ENCODE measurements at regions not wholly inside any gene's neighbourhood (a gene's known extent, or its start where the extent isn't known, plus 50 kb on each side); places are given as distances from the start of the nearest gene placed in this dataset.

- in situ Hi-C loops (cut with HindIII; ENCODE audit: low pct_unique_long_range_greater_than_20kb, low sequenced_read_pairs): no loop called here
- DNase-seq (ENCODE audit: low read depth, low spot score): no peak
Observed at GRCh38 chr16:54697677-54698076, 233.0 kb upstream of the IRX5 start.

DNA sequence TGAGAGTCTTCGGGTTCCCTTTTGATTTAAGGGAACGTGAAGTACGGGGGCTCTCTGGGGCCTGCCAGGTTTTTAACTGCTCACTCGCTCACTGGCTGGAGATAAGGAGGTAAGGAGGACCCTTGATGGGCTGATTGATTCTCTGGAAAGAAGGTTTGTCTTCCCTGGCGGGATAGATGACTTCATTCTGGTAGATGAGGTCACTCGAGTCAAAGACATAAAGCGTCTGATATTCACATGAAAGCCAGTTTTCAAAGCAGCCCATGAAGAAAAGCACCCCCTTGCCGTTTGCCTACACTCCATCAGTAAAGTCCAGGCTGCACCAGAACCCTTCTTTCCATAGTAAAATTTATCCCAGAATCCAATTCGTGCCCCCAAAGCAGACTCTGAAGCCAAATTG lies 233.7 kb upstream of the IRX5 start:
- DNase-seq (ENCODE audit: low read depth, low spot score): no peak
- in situ Hi-C loops (cut with HindIII; ENCODE audit: low pct_unique_long_range_greater_than_20kb, low sequenced_read_pairs): no loop called here

DNA sequence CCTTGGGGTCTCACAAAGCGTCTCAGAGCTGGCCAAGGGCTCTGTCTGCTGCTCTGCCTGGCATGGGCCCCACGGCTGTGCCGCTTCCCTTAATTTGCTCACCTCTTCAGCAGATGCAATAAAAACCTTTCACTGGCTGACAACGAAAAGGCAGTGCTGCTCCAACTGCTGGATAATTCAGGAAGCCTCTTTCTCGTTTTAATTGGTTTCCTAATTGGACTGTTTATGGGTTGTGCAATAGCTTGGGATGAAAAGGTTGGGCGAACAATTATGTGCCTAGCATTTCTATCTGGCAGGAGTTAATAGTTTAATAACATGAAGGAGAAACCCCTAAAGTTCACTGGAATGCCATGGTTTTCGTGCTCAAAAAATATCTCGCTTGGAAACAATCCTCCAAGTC lies 234.1 kb upstream of the IRX5 start:
- in situ Hi-C loops (cut with HindIII; ENCODE audit: low pct_unique_long_range_greater_than_20kb, low sequenced_read_pairs): no loop called here
- no peak for DNase-seq (ENCODE audit: low read depth, low spot score)

DNA sequence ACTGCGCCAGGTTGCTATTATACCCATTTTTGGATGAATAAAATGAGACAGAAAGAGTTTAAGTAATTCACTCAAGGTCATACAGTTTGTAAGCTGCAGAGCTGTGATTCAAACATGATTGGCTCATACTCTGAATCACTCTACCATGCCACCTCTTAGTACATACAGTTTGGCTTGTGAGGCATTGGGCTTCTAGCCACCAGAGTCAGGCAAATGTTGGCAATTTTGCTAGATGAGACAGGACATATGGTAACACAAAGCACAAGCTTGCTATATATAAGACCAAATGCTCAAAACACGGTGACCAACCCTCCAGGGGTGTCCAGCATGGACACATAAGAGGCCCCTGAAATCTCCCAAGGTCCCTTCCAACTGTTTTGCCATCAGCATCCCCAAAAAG lies 236.0 kb upstream of the IRX5 start:
- in situ Hi-C loops (cut with HindIII; ENCODE audit: low pct_unique_long_range_greater_than_20kb, low sequenced_read_pairs): no loop called here
- no peak for DNase-seq (ENCODE audit: low read depth, low spot score)

- in situ Hi-C loops (cut with HindIII; ENCODE audit: low pct_unique_long_range_greater_than_20kb, low sequenced_read_pairs): no loop called here
- no peak for DNase-seq (ENCODE audit: low read depth, low spot score)
Observed at GRCh38 chr16:54693864-54694263, 236.8 kb upstream of the IRX5 start.

DNA sequence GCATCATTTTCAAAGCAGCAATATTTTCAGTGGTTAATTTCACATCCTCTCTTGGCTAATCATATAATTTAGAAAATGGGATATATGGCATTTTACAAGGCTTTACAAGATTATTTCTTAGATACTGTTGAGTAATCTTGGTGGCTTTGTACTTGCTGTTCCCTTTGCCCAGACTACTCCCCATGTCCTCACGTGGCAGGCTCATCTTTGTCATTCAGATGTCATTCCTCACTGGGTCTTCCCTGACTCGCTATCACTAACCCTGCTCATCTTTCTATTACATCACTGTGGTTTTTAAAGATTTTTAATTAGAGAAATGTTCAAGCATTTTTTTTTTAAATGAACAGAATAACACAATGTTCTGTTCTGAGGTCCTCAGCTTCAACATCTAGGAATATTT lies 240.0 kb upstream of the IRX5 start:
- in situ Hi-C loops (cut with HindIII; ENCODE audit: low pct_unique_long_range_greater_than_20kb, low sequenced_read_pairs): no loop called here
- no peak for DNase-seq (ENCODE audit: low read depth, low spot score)

DNA sequence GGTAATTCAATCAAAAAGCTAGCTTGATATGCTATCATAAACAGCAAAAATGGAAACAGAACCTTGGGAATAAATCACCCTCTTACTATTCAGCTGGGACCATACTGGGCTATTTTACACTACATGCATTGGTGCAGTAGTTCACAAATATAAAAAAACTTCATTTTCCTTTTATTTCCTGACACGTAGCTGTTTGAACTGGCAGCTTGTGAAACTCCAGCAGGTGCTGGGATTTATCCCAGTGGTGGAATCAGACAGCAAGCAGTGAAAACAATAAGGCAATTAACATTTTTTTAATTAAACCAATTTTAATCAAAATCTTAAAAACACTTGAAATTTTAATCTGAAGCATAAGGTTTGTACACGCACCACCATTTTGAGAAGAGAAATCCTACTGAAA lies 240.4 kb upstream of the IRX5 start:
- in situ Hi-C loops (cut with HindIII; ENCODE audit: low pct_unique_long_range_greater_than_20kb, low sequenced_read_pairs): no loop called here

GRCh38 chr16:54689072-54689865 lies 241.4 kb upstream of the IRX5 start:
- DNase-seq (ENCODE audit: low read depth, low spot score): no peak
- in situ Hi-C loops (cut with HindIII; ENCODE audit: low pct_unique_long_range_greater_than_20kb, low sequenced_read_pairs): no loop called here

More for the DNA sequence above, 240.4 kb upstream of the IRX5 start:
- no peak for DNase-seq (ENCODE audit: low read depth, low spot score)

- in situ Hi-C loops (cut with HindIII; ENCODE audit: low pct_unique_long_range_greater_than_20kb, low sequenced_read_pairs): no loop called here
- no peak for DNase-seq (ENCODE audit: low read depth, low spot score)
Observed at GRCh38 chr16:54688339-54688738, 242.3 kb upstream of the IRX5 start.

- no peak for DNase-seq (ENCODE audit: low read depth, low spot score)
- in situ Hi-C loops (cut with HindIII; ENCODE audit: low pct_unique_long_range_greater_than_20kb, low sequenced_read_pairs): no loop called here
Observed at GRCh38 chr16:54687043-54687899, 243.4 kb upstream of the IRX5 start.

- in situ Hi-C loops (cut with HindIII; ENCODE audit: low pct_unique_long_range_greater_than_20kb, low sequenced_read_pairs): no loop called here
- no peak for DNase-seq (ENCODE audit: low read depth, low spot score)
Observed at GRCh38 chr16:54685682-54686081, 245.0 kb upstream of the IRX5 start.

DNA sequence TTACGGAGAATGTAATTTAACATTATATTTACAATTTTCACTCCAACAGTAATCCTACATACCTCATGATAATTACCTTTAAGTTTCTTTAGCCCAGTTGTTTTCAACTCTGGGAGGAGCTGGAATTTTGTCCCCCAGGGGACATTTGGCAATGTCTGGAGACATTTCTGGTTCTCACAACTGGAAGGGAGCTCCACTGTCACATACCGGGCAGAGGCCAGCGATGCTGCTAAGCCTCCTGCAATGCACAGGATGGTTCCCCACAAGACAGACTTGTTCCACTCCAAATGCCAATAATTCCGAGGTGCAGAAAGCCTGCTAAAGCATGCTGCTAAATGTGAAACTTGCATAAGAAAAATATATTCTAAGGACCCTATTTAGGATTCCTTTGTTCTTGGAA lies 251.1 kb upstream of the IRX5 start:
- in situ Hi-C loops (cut with HindIII; ENCODE audit: low pct_unique_long_range_greater_than_20kb, low sequenced_read_pairs): no loop called here
- DNase-seq (ENCODE audit: low read depth, low spot score): no peak

DNA sequence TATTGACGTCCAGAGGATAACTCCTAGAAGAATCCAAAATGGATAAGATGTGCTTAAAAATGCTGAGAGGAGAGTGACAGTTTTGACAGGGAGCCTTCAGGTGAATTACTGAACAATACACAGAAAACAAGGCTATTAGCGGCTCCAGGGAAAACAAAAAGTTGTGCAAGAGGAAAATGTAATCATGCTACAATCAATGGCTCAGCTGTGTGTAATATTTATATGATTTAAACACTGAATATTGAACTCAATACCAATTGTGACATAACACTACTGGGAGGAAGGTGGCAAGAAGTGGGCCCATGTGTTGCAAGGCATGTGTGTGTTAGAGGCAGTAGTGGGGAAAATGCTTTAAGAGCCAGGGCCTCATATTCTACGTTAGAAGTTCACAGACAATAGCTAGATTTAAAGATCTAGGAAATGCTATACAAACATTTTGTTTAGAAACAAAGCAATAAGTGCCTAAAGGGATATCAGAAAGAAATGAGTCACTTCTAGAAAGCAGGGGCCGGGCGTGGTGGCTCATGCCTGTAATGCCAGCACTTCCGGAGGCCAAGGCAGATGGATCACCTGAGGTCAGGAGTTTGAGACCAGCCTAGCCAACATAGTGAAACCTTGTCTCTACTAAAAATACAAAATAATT lies 253.2 kb upstream of the IRX5 start:
- DNase-seq (ENCODE audit: low read depth, low spot score): no peak
- in situ Hi-C loops (cut with HindIII; ENCODE audit: low pct_unique_long_range_greater_than_20kb, low sequenced_read_pairs): no loop called here

DNA sequence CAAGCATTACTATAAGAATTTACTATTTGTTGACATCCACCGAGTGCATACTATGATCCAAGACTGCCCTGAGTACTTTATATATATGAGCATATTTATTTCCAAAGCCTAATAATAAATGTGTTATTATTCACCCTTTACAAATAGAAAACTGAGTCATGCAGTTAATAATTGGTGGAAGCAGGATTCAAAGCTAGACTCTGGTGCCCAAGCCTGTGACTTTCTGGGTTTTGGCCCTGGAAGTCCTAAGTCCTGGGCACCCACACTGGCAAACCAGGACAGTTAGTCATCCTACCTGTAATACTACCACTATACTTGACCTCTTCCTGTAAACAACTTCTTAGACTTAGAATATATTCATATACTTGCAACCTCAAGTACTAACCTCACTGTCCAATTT lies 257.4 kb upstream of the IRX5 start:
- no peak for DNase-seq (ENCODE audit: low read depth, low spot score)
- in situ Hi-C loops (cut with HindIII; ENCODE audit: low pct_unique_long_range_greater_than_20kb, low sequenced_read_pairs): no loop called here

DNA sequence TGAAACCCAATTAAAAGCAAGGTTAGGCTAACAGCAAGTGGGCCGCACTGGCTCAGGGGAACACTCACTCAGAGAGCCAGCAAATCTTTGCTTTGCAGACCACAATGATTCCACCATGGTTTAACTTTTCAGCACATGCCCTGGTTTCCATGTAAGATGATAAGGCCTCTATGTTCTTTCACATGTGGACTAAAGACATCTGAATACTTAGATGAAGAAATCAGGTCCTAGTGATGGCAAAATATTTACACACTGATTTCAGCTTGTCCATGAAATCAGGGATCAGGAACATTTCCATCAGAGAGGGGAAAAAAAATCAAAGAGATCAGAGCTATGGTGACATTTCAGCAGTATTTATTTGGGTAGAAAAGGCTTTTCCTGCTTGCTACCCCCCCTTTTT lies 258.2 kb upstream of the IRX5 start:
- in situ Hi-C loops (cut with HindIII; ENCODE audit: low pct_unique_long_range_greater_than_20kb, low sequenced_read_pairs): no loop called here
- DNase-seq (ENCODE audit: low read depth, low spot score): no peak

DNA sequence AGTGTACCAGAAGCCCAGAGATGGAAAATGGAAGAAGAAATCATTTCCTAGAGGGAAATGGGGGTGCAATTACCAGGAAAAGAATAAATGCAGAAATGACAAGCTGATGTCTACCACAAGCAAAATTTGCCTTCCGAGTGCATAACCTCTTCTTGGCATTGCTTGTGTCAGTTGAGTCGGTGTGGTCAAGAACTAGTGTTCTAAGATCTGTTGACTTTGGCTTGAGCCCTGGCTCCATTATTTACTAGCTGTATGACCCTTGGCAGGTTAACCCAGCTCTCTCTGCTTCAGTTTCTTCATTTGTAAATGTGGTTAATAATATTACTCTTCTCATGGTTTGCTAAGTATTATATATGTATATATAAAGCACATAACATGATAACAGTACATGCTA lies 273.0 kb upstream of the IRX5 start:
- DNase-seq (ENCODE audit: low read depth, low spot score): no peak

DNA sequence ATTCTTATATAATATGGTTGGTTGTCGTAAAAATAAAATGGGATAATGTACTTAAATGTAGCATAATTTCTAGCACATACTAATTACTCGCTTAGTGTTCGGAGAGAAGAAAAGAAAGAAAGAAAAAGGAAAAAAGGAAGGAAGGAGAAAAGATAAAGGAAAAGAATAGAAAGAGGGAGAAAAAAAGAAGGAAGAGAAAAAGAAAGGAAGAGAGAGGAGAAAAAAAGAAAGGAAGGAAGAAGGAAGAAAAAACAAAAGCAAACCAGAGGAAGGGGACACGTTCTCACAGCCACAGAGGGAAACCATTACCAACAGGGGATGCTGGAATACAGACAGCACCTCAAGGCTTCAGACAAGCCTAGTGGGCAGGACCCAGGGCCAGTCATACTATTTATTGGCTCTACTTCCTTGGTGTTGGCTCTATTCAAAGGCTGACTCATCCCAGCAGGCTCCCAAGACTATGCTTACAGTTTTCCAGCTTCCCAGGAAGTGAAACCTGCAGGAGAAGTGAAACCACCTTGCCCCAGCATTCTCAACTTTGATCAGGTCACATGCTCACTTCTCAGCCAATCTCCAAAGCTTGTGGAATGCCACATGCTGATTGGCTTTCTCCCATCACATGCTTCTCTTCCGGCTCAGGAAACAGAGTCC lies 273.5 kb upstream of the IRX5 start:
- DNase-seq (ENCODE audit: low read depth, low spot score): peak; percentile 36
- in situ Hi-C loops (cut with HindIII; ENCODE audit: low pct_unique_long_range_greater_than_20kb, low sequenced_read_pairs): no loop called here

More for the DNA sequence above, 273.0 kb upstream of the IRX5 start:
- in situ Hi-C loops (cut with HindIII; ENCODE audit: low pct_unique_long_range_greater_than_20kb, low sequenced_read_pairs): no loop called here

DNA sequence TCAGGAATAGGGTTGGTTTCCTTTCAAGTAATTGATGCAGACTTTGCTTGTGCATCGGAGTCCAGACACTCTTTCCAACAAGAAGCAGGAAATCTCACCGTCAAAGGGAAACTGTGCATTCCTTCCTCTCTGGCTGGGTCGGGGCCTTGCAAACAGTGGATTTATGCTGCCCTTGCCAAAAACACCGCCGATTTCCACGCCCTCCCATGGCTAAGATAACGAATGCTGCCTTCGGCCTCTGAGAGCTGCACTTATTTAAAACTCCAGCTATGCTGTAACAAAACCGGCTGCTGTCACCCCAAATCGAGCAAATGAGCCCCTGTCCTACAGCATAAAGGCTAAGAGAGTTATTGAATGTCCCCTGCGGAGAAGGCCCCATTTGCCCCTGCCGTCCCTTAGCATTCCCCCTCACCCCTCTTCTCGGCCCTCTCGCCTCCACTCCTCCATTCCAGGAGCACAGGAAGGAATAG lies 275.5 kb upstream of the IRX5 start:
- in situ Hi-C loops (cut with HindIII; ENCODE audit: low pct_unique_long_range_greater_than_20kb, low sequenced_read_pairs): no loop called here
- no peak for DNase-seq (ENCODE audit: low read depth, low spot score)

Measured in SK-MEL-5 (cell line).